ENCODE measurements at regions not wholly inside any gene's neighbourhood (a gene's known extent, or its start where the extent isn't known, plus 50 kb on each side); places are given as distances from the start of the nearest gene placed in this dataset.

- TF ChIP-seq CTCF (conservative IDR thresholded peaks at IDR 0.05; ENCODE audit: low read depth, low read length) (no peak), CEBPB (IDR thresholded peaks at IDR 0.05; ENCODE audit: low read depth, low read length) (no peak), POLR2A (IDR thresholded peaks at IDR 0.05; ENCODE audit: low read depth, low read length) (no peak), SMC3 (IDR thresholded peaks at IDR 0.05; ENCODE audit: low read depth, low read length) (no peak), RFX5 (IDR thresholded peaks at IDR 0.05; ENCODE audit: low read depth, low read length) (no peak), MAZ (IDR thresholded peaks at IDR 0.05; ENCODE audit: borderline replicate concordance, low read depth, low read length) (no peak), MXI1 (IDR thresholded peaks at IDR 0.05; ENCODE audit: borderline replicate concordance, low read depth, low read length) (no peak)
- TF ChIP-seq, protein P1, sequence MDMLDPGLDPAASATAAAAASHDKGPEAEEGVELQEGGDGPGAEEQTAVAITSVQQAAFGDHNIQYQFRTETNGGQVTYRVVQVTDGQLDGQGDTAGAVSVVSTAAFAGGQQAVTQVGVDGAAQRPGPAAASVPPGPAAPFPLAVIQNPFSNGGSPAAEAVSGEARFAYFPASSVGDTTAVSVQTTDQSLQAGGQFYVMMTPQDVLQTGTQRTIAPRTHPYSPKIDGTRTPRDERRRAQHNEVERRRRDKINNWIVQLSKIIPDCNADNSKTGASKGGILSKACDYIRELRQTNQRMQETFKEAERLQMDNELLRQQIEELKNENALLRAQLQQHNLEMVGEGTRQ (IDR thresholded peaks at IDR 0.05; ENCODE audit: low read depth, low read length) = no peak
- TF ChIP-seq, protein P2, sequence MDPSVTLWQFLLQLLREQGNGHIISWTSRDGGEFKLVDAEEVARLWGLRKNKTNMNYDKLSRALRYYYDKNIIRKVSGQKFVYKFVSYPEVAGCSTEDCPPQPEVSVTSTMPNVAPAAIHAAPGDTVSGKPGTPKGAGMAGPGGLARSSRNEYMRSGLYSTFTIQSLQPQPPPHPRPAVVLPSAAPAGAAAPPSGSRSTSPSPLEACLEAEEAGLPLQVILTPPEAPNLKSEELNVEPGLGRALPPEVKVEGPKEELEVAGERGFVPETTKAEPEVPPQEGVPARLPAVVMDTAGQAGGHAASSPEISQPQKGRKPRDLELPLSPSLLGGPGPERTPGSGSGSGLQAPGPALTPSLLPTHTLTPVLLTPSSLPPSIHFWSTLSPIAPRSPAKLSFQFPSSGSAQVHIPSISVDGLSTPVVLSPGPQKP (IDR thresholded peaks at IDR 0.05; ENCODE audit: borderline replicate concordance, low read depth, low read length) = no peak
Observed at GRCh38 chr6:9458424-9458823, 956.5 kb downstream of the TFAP2A start.
